Activated CD4-positive, alpha-beta T cell treated with anti-CD3 and anti-CD28 coated beads for 48 hours (primary cell): ENCODE measurements at regions not wholly inside any gene's neighbourhood (a gene's known extent, or its start where the extent isn't known, plus 50 kb on each side); places are given as distances from the start of the nearest gene placed in this dataset.

ENCODE experiments used
- DNase-seq: peaks from one replicate; pipeline ENCODE4 v3.0.0-alpha.2; 2020

DNA sequence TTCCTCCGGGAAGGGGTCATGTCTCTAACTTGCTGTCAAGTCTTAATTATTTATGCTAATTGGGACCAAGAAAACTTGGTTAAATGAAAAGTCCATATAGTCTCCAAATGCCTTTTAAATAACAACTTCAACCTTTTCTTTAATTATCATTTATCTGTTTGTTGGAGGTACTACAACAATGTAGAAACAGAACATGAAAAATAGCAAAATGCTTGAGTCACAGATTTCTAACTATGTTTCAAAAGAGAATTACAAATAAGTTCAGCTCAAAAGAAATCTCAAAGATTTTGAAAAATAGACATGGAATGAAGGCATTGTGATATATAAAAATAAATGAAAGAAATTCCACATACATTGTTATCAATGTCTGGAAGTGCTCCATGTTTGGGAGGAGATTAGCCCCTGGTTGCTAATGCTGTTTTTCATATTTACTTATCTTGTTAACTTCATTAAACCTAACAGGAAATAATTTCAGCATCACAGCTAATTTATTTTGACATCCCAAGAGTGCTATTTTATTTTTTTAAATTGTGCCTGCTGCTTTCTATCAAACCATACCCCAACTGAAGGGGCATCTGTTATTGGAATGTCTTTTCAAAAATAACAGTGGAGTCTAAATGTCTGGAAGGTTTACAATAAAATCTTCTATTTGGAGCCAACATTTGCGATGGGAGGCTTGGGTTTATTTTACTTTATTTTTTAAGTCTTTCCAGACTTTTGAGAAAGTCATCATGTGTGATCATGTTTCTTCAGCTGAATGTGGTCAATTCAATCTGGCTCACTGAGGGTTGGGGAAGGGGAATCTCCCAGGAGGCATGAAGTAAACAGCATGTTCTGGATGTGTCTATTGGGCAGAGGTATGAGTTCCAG, 53.1 kb upstream of the ANKRD55 start:
- no peak for DNase-seq

DNA sequence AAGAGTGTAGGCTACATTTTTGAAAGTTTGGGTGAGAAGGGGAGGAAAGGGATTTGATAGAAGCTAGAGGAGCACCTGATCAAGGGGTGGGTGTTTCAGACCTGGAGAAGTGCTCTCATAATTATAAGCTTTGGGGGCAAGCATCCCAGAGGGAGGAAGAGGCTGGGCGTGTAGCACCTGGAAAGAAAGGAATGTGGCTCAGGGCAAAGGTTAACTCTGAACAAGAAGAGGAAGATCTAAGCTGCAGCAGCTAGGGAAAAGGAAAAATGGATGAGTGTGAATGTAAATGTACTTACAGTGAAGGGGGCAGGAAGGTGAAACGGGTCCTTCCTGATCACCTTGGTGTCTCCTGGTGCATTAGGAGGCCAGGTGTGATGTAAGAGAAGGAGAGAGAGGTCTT, 49.8 kb upstream of the ANKRD55 start:
- no peak for DNase-seq
